Peyer's patch (tissue), 4 donors: ENCODE measurements at regions not wholly inside any gene's neighbourhood (a gene's known extent, or its start where the extent isn't known, plus 50 kb on each side); places are given as distances from the start of the nearest gene placed in this dataset.

Source experiments
- CTCF ChIP-seq, 6 experiments: fragments of 450-650 bp in 4 of 6; fragments of 200-600 bp in 2 of 6; sonication (generic) in 1 of 6; IDR thresholded peaks; one replicate each; pipeline ENCODE4 v1.5.1; 2017 to 2019; ENCODE audit warnings: antibody characterized with exemption in 6 of 6, mild to moderate bottlenecking in 3 of 6, moderate library complexity in 1 of 6
- POLR2A ChIP-seq, 2 donors: fragments of 450-650 bp; IDR thresholded peaks; one replicate each; pipeline ENCODE4 v1.5.1; 2017; ENCODE audit warnings: antibody characterized with exemption in 2 of 2, mild to moderate bottlenecking in 2 of 2, moderate library complexity in 2 of 2

- no peak for TF ChIP-seq CTCF (IDR thresholded peaks at IDR 0.05)
- TF ChIP-seq POLR2A (IDR thresholded peaks at IDR 0.05) = no peak
These were observed 354.5 kb downstream of the CBLN4 start for GRCh38 chr20:55650657-55651360.
